DLD1 (cell line): ENCODE measurements at regions not wholly inside any gene's neighbourhood (a gene's known extent, or its start where the extent isn't known, plus 50 kb on each side); places are given as distances from the start of the nearest gene placed in this dataset.

Source experiments
- in situ Hi-C: cut with HindIII; loops from 2 replicates; pipeline ENCODE4 v1.10.0; 2017; ENCODE audit warnings: low sequenced_read_pairs

DNA sequence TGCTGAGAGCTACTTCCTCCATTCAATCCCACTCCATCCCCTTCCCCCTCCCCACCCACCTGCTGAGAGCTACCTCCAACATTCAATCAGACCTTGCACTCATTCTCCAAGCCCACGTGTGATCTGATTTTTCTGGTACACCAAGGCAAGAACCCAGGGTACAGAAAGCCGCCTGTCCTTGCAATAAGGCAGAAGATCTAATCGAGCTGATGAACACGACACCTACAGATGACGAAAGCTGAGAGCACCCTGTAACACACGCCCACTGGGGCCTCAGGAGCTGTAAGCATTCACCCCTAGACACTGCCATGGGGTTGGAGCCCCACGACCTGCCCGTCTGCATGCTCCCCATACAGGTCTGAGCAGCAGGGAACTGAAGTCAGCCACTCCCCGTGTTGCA is 58.3 kb downstream of the TRIML1 start:
- in situ Hi-C loops = no loop called here

DNA sequence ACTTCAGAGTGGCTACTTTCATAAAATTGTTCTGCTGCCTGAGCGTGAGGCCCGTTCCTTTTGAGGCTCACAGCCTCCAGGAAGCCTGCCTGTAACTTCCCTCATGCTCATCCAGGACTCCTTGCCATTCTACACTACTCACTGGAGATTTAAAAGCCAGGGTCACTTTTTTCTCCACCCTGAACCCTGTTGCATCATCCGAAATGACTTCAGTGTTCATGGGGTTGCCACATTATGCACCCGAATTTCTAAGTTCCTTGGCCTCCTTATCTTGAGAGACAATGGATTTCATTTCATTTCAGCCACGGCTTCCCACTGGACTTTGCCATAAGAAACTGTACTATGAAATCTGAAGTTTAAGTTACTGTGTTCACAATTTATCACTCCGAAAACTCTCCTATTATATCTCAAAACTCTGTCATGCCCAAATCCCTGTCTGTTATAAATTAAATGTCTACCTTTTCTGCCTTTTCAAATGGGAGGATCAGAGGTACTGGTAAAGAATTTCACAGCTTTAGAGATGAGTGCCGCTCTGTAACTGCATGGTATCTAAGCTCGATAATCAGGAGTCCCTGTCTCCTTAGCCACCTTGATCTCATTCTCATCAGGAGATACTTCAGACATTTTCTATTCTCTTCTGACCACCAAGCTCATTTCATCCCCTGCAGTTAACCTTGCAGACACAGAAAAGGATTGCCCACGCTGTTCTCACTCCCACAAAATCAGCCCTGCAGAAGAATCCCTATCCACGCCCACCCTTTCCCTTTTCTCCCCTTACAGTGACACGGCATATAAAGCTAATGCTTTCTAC is 59.9 kb downstream of the TRIML1 start:
- in situ Hi-C loops = no loop called here

DNA sequence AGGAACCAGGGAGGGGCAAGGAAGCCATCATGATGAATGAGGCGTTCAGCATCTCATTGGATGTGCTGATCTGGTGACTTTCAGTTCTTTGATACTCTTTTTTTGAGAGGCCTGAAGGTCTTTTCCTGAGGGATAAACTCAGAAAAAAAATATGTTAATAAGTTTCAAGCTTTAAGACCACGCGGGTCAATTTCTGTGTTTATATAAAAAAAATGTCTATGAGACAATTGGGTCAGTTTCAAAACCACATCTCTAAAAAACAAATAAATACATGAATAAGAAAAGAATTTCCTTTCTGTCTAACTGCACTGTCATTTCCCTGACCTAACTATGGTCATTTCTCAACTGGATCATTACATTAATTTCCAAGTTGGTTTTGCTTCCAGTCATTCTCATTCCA is 62.6 kb downstream of the TRIML1 start:
- in situ Hi-C loops = no loop called here

DNA sequence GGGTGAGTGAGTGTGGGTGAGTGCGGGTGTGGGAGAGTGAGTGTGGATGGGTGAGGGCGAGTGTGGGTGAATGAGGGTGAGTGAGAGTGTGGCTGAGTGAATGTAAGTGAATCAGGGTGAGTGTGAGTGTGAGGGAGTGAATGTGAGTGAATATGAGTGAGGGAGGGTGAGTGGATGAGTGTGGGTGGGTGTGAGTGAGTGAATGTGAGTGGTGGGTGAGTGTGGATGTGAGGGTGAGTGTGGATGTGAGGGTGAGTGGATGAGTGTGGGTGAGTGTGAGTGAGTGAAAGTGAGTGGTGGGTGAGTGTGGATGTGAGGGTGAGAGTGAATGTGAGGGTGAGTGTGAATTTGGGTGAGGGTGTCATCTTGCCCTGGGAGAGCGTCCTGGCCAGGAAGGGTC is 67.5 kb downstream of the TRIML1 start:
- in situ Hi-C loops = no loop called here

DNA sequence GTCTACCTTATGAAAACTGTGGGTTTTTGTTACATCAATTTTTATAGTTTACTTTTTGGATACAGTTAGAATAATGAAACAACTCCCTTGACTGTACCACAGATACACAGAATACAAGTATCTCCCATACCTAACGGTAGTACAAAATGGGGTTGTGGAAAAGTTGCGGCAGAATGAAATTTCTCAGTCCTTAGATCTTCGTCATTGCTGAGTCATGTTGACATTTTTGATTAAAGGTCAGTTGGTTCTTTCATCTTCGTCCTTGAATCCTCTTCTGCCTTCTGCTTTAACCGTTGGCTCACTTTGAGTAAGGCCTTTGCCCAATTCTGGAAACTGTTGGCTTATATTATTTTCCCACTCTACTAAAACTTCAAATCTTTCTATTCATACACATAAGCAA is 75.6 kb downstream of the TRIML1 start:
- in situ Hi-C loops = no loop called here

DNA sequence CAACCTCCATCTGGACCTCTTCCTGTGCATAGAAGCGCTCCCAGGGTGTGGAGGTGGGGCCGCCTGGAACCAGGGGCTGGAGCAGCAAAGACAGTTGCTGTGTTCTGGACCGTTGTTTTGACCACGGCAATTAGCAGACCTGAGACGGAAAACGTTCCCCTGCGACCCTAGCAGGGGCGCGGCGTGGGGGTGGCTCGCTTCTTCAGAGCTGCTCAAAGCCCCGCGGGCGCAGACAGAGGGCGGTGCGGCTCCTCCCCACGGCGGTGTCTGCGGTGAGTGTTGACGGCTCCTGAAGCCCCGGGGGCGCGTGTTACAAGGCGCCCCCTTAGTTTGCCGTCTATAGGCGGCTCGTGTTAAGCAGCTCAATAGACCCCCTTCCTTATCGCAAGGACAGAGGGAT is 79.2 kb downstream of the TRIML1 start:
- in situ Hi-C loops = no loop called here

DNA sequence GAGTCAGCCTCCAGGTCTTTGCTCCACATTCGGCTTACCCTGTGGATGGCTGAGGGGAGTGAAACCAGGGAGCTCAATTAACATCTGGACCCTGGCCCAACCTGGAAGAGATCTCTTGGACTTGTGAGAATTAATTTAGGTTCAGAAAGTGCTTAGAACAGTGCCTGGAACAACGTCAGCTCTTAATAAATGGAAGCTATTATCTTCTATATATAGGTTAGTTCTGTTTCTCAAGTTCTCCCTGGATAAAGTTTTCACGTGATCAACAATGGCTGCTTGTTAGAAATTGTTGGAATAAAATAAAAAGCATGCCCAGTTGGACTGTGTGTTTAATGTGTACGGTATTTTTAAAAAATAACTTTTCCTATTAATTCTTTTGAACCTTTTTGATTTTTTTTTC is 80.8 kb downstream of the TRIML1 start:
- in situ Hi-C loops = no loop called here

DNA sequence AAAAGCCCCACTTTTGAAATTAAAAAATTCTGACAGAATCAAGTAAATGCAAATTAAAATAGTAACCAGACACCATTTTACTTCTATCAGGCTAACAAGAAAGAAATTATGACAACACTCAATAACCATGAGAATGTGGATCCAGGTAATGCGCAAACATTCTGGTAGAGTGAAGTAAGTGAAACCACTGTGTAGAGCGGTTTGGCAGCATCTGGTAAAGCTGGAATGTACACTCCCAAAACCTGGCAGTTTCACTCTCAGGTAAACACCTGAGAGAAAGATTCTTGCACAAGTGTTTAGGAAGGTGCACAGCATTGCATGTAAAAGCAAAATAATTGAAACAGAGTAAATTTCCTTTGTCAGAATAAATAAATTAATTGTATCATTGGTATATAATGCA is 81.8 kb downstream of the TRIML1 start:
- in situ Hi-C loops = no loop called here

DNA sequence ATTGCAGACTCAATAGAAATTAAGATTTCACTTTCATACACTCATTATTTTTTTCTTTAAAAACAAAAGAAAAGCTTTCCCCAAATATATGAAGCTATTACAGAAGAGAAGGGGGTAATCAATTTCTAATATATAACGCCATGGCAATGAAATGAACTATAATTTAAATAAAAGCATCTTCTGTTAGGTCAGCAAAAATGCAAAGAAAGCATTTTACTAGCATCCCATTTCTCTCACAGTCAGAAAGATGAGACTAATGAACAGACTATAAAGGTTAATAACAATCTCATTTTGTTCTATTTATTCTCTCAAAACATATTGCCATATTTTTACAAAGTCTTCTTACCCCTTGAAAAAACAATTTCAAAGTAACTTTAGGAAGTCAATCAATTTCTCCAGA is 89.0 kb downstream of the TRIML1 start:
- in situ Hi-C loops = no loop called here

DNA sequence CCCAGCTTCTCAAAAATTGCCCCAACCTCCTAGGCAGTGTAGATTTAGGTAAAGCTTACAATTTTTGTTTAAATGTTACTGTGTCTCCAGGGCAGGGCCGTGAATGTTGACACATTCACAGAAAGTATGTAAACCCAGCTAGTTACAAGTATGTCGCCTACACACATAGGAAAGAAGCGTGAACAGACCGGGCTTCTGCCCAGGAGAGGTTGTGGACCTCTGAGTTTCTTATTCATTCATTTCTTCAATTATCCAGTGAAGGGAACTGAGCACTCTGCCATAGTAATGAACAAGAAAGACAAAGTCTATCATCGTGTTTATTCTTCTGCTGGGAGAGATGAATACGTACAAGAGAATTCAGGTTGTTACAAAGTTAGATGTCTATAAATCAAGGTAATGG is 93.2 kb downstream of the TRIML1 start:
- in situ Hi-C loops = no loop called here

DNA sequence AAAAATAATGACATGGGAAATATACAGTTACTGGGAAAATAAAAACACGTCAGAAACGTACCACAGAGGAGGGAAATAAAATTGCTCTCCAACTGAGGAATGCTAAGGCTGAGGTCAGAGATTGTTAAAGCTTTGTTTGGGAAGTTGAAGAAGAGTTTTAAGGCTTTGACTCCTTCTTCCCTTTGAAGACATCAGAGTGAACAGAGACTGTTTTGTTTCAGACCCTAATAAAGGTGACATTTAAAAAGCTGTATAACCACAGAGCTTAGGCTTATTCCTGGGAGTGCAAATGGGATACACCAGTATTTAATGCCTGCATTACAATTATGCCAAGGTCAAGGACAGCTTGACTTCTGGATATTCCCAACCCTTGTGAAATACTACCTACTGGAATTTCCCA is 102.8 kb downstream of the TRIML1 start:
- in situ Hi-C loops = no loop called here

DNA sequence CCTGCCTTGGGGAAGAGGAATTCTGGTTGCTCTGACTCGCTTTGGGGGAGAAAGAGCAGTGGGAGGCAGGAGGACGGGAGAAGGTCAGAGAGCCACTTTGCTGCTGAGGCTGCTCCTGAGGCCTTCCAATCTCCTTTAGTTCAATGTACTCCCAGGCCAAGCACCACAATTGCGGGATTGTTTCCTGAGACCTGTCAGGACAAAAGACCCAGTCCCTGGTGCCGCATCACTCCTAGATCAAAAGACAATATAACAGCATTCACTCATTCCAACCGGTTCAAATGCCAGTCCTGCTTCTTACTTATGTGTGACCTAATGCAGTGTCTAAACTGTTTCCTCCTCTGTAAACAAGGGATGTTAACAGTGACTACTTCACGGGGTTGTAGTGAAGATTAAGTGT is 106.4 kb downstream of the TRIML1 start:
- in situ Hi-C loops = no loop called here

DNA sequence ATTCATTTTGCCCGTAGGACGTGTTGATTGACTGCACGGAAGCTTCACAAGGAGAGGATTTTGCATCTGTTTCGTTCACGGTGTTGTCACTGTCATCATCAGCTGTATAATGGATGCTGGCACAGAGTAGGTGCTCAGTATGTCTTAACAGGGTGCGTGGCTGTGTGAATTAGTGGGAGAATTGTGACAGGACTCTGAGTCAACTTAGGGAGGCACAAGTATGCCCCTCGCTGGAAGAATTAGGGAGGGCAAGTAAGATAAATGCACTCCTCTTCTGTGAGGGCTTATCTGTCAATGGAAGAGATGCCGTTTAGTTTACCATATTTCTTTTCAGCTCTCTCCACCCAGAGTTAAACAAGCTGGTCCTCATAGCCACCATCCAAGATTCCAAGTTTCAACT is 107.2 kb downstream of the TRIML1 start:
- in situ Hi-C loops = no loop called here

DNA sequence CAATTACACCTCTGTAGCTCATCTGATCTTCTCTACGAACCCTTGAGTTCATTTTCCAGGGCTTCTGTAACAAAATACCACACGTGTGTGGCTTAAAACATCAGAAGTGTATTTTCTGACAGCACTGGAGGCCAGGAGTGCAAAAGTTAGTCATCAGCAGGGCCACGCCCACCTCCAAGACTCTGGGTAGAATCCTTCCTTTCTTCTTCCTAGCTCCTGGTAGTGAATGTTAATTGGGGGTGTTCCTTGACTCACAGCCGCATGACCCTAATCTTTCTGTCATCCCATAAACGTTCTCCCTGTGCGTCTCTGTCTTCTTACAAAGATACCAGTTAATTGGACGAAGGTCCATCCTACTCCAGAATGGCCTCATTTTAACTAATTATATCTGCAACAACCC is 115.0 kb downstream of the TRIML1 start:
- in situ Hi-C loops = no loop called here

DNA sequence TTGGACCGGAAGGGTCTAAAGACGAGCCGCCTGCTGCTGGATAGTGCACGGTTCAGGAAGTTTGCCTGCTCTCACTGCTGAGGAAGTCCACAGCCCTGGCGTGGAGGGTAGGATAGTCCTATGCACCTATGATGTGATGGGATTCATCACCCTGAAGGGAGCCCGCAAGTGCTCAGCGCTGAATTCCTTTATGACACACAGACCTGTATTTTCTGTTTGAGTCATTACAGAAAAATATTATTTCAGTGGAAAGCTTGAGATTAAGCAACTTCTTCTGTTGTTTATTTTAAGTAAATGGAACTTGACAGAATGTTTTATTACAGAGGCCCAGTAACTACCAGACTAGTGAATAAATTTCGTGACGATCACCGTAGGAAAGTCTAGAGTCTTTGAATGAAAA is 123.2 kb downstream of the TRIML1 start:
- in situ Hi-C loops = no loop called here

DNA sequence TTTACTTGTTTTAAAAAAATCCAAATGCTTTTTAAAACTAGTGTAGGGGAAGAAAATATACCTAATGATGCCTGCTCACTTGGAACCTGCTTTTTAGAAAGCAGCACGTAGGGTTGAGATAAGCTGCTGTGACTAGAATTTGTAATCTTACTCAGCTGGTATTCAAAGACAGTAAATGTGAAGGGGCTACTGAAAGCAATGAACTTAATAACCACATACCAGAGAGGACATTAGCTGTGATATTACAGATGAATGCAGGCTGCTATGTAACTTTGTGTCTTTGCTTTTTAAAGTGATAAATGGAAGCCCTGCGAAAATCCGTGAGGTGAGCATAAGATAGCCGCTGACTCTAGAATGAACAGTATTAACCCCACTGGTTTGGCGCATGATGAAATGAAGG is 124.1 kb downstream of the TRIML1 start:
- in situ Hi-C loops = no loop called here

DNA sequence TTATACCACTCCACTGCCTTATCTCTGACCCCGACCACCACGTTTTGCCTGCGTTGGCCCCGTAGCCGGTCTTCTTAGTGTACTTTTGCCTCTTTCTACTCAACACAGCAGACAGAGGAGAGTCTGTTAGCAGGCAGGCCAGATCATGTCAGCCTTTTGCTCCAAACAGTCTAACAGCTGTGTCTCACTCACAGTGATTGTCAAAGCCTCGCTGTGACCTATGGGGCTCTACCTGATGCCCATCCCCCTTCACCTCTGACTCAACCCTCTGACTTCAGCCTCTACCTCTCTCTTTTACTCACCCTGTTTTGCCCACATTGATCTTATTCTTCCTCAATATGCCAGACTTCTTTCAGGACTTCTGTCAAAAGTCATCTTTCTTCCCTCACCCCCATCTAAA is 127.1 kb downstream of the TRIML1 start:
- in situ Hi-C loops = no loop called here

DNA sequence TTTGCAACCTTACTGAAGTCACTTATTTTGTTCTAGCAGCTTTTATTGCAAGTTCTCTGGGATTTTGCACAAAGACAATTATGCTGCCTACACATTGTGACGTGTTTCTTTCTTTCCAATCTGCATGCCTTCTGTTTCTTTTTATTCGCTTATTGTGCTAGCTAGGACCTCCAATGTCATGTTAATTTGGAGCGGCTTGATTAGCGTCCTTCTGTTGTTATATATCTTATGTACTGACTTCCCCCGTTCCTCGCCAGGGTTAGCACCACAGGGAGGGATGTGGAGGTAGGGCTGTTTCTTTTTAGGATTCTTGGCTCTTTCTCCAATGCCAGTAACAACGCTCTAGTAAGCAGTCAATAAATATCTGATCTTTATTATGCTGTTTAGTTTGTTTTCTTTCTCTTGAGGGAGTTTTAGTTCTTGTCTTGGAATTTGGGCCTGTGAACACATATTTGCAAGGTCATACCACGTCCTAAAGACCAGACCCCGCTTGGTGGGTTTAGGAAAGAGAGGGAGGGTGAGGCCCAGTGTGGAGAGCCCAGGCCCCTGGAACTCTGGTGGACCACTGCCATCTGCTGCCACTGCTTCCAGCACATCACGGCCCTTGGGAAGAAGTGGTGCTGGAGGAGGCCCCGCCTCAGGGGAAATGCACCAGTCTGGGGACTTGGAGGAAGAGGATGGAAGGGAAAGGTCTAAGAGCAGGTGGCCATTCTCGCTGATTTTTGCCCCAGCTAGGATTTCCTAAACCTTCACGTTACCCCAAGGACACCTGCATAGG is 129.1 kb downstream of the TRIML1 start:
- in situ Hi-C loops = no loop called here

DNA sequence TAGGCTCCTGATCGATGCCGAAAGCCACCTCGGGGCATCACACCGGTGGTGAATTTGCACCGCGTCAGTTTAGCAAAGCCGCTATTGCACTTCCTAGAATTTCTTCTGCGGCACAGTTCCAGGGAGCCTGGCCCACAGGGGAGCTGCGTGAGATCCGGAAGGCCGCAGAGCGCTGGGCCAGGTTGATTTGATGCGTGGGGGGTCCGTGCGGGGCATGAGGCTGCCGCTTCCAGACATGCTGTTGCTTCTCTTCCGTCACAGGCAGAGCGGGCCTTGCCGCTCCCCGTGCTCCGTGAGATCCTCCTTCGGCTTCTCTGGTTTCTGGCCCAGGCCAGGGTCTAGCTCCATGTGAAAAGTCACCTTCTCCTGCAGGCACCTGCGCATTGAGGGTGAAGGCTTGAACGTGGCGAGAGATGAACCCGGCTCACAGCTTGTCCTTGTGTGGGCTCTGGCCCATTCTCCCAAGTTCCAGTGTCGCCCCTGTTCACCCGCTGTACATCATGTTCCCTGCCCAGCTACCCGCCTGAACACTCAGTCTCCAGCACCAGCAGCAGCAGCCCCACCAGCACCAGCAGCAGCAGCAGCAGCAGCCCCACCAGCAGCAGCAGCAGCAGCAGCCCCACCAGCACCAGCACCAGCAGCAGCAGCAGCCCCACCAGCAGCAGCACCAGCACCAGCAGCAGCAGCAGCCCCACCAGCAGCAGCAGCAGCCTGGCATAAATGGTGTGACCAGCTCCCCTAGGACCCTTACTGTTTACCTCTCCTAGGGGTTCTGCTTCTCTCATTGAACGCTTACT is 131.2 kb downstream of the TRIML1 start:
- in situ Hi-C loops = no loop called here

DNA sequence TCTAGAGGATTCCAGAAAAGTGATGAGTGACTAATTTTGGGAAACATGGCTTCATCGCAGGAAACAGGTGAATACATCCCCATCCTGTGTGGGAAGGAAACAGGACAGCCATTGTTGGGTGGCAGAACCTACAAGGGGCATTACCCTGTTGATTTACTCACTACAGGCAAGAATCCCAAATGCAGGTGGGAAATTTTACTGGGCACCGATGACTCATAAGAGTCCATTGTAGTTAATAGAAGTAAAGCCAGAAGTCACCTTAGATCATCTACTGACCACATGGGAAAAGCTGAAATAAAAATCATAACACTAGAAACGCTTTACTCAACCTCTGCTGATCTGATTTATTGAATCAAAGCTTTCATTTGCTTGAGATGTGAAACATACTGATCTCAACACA is 136.4 kb downstream of the TRIML1 start:
- in situ Hi-C loops = no loop called here

DNA sequence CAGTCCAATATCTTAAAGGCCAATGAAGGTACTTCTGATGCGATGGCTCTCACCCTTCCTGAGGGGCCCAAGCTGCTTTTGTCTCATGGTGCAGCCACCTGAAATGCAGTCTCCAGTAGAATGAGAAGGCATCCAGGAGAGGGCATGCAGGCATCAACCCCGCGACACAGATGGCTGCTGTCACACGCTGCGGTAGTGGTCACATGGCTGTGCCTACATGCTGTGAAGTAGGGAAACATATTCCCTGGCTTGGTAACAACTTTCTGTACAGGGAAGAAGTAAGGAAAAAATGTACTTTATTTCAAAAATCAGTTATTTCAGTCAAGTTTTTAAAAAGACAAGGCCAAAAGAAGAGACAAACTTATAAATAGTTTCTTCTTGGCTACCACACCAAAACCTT is 139.9 kb downstream of the TRIML1 start:
- in situ Hi-C loops = no loop called here
